ENCODE measurements at regions not wholly inside any gene's neighbourhood (a gene's known extent, or its start where the extent isn't known, plus 50 kb on each side); places are given as distances from the start of the nearest gene placed in this dataset.

- H3K4me3 ChIP-seq (replicated peaks in 1 of 2; ENCODE audit: low read depth in 1 of 2, low read length in 2 of 2), result no peak overlapping the region
- H3K27me3 ChIP-seq (ENCODE audit: insufficient read depth, low read length), result no peaks in the 10 kb centered on the region
- no peaks in the 10 kb centered on the region for H3K4me1 ChIP-seq (ENCODE audit: control insufficient read depth in 1 of 2, insufficient read depth in 2 of 2, low read length in 2 of 2)
- POLR2A ChIA-PET, result no interaction called here
- TF ChIP-seq YY1 (IDR thresholded peaks at IDR 0.05; ENCODE audit: extremely low read depth, insufficient replicate concordance, low read depth, low read length) (no peak), SRF (IDR thresholded peaks at IDR 0.05; ENCODE audit: low read depth) (no peak), ZFX (IDR thresholded peaks at IDR 0.05) (no peak), ELF1 (IDR thresholded peaks at IDR 0.05; ENCODE audit: borderline replicate concordance, low read depth) (no peak), CTCF (IDR thresholded peaks at IDR 0.05 in 2 of 3, conservative IDR thresholded peaks at IDR 0.05 in 1 of 3; ENCODE audit: borderline replicate concordance in 1 of 3, insufficient read depth in 1 of 3, low read depth in 2 of 3, low read length in 2 of 3) (no peak), CEBPB (IDR thresholded peaks at IDR 0.05; ENCODE audit: low read depth) (no peak), EZH2phosphoT487 (IDR thresholded peaks at IDR 0.05; ENCODE audit: borderline replicate concordance) (no peak), ZBTB33 (IDR thresholded peaks at IDR 0.05; ENCODE audit: extremely low read depth, insufficient replicate concordance, low read length) (no peak), REST (IDR thresholded peaks at IDR 0.05; ENCODE audit: low read depth) (no peak), JUND (IDR thresholded peaks at IDR 0.05) (no peak), EZH2 (IDR thresholded peaks at IDR 0.05) (no peak), ATF3 (IDR thresholded peaks at IDR 0.05) (no peak), SIN3A (IDR thresholded peaks at IDR 0.05; ENCODE audit: low read depth) (no peak), MAX (IDR thresholded peaks at IDR 0.05) (no peak), ZNF274 (IDR thresholded peaks at IDR 0.05; ENCODE audit: low read depth, low read length) (no peak), TCF7L2 (IDR thresholded peaks at IDR 0.05; ENCODE audit: borderline replicate concordance, extremely low read depth, insufficient read depth, insufficient read length) (no peak), POLR2AphosphoS5 (IDR thresholded peaks at IDR 0.05; ENCODE audit: low read depth, low read length) (no peak), FOSL1 (IDR thresholded peaks at IDR 0.05; ENCODE audit: low read depth) (no peak)
- no peak overlapping the region for H3K9ac ChIP-seq (ENCODE audit: low read length)
- no peaks in the 10 kb centered on the region for H4K20me1 ChIP-seq (ENCODE audit: insufficient read depth)
- H3K9me2 ChIP-seq (ENCODE audit: insufficient read depth), result 0 out of 2 replicates have a peak, but pooled peaks cover 3% of the 10 kb centered on the region
- CTCF ChIA-PET, result no interaction called here
- H3K27ac ChIP-seq (ENCODE audit: low read depth, low read length), result no peak overlapping the region
- BruUV-seq (replicated peaks), result no TSS peak
- intact Hi-C loops (cut with micrococcal nuclease), result no loop called here
- no peaks in the 10 kb centered on the region for H3K79me2 ChIP-seq (ENCODE audit: insufficient read depth, low read length)
- H3K36me3 ChIP-seq (ENCODE audit: control insufficient read depth in 1 of 2, insufficient read depth in 2 of 2, low read length in 2 of 2), result no peaks in the 10 kb centered on the region
- H2AFZ ChIP-seq (ENCODE audit: low read depth, low read length, poor library complexity, severe bottlenecking), result no peak overlapping the region
- DNase-seq (ENCODE audit: low read depth, low spot score) (no peak), ATAC-seq (no peak)
- RAD21 ChIA-PET (ENCODE audit: low non-redundant PET in 1 of 2, low total read pairs in 2 of 2, uncharacterized antibody in 2 of 2, unreplicated experiment in 2 of 2), result no interaction called here
- H3K4me2 ChIP-seq (ENCODE audit: low read length), result no peak overlapping the region
- no peaks in the 10 kb centered on the region for H3K9me3 ChIP-seq (ENCODE audit: control insufficient read depth in 1 of 2, insufficient read depth in 1 of 2, low read depth in 1 of 2, low read length in 2 of 2)
Observed at GRCh38 chr4:96183611-96184010, 343.7 kb downstream of the PDHA2 start.
